HG03342 (cell line): ENCODE measurements at regions not wholly inside any gene's neighbourhood (a gene's known extent, or its start where the extent isn't known, plus 50 kb on each side); places are given as distances from the start of the nearest gene placed in this dataset.
"Not testable (repeated sequence)": the region's sequence is repeated elsewhere in the genome, so short reads cannot be mapped to it uniquely, and the experiment has no call there.

Experiments used
- ATAC-seq: cut with Tn5 transposase; IDR thresholded peaks from one replicate; pipeline ENCODE4 v1.9.1; 2021; ENCODE audit warnings: mild to moderate bottlenecking, moderate library complexity; ENCODE audit not compliant: unreplicated experiment

DNA sequence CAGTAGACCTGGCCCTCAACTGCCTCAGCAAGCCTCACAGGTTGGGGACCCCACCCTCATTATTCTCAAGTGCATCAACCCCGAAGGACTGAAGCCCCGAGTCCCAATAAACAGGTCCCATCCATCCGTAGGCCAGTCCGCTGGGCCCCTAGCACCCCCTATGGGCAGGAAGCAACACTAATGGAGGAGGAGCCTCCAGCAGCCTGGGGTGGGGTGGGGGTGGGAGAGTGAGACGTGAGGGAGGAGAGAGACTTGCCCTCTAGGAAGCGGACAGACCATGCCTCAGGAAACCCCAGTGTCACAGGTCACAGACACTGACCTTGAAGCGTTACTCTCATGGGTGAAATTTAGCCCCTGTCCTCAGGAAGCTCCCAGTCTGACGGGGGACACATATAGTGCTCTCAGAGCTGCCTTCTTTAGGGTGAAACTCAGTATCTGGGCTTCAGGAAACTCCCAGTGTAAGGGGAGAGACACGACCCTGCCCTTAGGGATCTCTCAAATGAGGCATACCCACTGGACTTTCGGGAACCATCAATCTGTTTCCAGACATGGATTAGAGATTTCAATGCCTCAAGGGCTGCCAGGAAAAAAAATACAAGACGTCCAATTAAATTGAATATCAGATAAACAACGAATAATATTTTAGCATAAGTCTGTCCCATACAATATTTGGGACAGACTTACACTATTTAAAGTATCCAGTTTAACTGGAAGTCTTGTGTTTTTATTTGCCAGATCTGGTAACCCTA, 125.8 kb downstream of the MRPL14 start:
- no peak for ATAC-seq

DNA sequence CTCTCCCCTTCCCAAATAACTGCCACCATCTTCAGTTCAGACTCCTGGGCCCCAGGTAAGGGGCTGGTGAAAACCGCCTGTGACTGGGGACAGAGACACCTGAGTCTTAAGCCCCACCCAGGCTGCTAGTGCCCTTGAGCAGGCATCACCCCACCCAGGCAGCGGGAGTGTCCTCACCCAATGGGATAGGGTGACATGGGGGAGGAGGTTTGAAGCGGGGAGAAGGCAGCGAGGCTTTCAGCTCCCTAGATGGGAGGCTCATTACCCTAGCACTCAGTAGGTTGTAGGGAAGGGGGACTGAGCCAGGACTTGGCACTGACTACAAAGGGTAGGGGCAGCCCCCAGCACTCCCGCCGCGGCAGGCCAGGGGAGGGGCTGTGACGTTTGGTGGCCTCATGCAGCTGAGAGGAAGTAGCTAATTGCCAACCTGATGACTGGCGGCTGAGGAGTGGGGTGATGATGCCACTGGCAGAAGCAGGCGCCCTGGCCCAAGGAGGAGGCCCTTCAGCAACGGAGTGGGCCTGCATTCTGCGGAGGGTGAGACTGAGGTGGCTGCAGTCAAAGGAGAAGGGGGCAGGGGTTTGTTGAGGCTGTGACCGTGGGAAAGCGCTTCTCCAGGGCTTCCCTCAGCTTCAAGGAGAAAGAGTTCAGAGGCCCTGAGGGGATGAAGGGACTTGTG, 126.9 kb downstream of the MRPL14 start:
- ATAC-seq: no peak

DNA sequence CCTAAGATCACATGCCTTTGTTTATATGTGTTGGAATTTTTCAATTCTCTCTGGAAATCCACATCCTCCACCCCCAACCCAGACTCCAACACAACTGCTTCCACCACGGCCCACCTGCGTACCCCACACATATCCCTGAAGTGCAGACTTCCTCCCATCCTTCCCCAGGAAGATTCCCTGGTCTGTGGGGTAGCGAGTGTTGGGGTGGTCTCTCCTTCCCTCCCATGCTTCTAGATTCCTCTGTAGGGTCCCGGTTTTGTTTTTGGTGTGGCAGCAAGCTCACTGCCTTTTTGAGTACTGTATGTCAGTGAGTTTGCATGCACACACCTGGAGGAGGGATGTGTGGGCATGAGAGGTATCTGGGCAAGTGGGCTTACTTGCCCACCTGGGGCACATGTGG, 127.6 kb downstream of the MRPL14 start:
- ATAC-seq: no peak

DNA sequence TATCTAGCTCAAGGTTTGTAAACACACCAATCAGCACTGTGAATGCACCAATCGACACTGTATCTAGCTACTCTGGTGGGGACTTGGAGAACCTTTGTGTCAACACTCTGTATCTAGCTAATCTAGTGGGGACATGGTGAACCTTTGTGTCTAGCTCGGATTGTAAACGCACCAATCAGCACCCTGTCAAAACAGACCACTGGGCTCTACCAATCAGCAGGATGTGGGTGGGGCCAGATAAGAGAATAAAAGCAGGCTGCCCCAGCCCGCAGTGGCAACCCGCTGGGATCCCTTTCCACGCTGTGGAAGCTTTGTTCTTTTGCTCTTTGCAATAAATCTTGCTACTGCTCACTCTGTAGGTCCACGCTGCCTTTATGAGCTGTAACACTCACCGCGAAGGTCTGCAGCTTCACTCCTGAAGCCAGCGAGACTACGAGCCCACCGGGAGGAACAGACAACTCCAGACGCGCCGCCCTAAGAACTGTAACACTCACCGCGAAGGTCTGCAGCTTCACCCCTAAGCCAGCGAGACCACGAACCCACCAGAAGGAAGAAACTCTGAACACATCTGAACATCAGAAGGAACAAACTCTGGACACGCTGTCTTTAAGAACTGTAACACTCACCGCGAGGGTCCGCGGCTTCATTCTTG, 128.5 kb downstream of the MRPL14 start:
- ATAC-seq: not testable (repeated sequence)

DNA sequence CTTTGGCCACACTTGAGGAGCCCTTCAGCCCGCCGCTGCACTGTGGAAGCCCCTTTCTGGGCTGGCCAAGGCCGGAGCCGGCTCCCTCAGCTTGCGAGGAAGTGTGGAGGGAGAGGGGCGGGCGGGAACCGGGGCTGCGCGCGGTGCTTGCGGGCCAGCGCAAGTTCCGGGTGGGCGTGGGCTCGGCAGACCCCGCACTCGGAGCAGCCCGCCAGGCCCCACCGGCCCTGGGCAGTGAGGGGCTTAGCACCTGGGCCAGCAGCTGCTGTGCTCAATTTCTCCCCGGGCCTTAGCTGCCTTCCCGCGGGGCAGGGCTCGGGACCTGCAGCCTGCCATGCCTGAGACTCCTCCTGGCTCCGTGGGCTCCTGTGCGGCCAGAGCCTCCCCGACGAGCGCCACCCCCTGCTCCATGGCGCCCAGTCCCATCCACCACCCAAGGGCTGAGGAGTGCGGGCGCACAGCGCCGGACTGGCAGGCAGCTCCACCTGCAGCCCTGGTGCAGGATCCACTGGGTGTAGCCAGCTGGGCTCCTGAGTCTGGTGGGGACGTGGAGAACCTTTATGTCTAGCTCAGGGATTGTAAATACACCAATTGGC, 129.2 kb downstream of the MRPL14 start:
- ATAC-seq: not testable (repeated sequence)

DNA sequence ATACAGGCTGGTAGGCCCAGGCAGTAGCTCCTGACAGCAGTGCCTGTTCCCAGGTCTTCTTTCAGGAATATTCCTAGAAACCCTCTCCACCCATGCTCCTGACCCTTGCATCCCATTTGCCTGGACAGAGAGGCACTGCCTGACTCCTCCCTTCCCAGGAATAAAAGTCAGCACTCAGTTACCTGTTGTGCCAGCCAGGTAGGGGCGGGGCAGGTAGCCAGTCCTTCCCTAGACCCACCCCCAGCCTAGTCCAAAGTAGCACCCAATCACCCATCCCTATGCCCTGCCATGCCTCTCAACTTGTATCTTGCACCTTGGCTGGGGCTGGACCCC, 129.9 kb downstream of the MRPL14 start:
- no peak for ATAC-seq

DNA sequence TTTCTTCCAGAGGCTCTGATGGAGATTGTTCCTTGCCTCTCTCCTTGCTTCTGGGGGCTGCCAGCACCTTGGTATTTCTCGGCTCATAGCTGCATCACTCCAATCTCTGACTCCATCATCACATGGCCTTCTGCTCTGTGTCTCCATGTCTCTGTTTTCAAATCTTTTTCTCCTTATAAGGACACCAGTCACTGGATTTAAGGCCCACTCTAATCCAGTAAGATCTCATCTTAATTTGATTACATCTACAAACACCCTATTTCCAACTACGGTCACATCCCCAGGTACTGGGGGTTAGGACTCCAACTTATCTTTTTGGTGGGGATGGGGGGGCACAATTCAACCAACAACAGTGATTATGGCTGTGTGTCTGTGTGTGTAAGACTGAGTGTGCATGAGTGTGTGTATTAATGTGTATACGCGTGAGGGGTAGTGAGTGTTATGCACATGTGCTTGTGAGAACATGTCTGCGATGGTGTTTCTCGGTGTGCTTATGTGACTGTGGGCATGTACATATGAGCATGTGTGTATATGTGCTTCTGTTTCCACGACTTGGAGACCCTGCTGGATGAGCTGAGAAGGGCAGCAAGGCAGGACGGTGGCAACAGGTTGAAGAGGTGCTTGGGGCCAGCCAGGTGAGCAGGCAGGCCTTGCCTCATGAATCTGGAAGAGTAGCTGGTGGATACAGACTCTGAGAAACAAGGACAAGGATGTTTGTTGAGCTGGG, 130.5 kb downstream of the MRPL14 start:
- ATAC-seq: no peak

DNA sequence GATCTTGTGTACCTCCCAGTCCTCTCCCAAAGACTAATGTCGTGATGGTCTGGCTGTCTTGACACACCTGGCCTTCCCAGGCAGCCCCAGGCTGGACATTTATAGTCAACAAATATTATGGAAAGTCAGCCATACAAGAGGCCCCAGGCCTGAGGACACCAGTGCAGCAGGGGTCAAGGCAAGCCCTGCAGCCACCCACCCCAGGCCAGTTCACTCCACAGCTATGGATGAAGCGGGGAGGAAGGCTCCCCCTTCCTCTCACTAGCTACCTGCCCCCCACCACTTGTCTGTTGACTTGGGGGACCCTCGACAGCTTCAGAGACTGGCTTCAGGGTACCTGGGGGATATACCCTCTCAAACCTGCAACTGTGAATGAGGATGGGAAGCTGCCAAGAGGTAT, 132.1 kb downstream of the MRPL14 start:
- ATAC-seq: no peak

DNA sequence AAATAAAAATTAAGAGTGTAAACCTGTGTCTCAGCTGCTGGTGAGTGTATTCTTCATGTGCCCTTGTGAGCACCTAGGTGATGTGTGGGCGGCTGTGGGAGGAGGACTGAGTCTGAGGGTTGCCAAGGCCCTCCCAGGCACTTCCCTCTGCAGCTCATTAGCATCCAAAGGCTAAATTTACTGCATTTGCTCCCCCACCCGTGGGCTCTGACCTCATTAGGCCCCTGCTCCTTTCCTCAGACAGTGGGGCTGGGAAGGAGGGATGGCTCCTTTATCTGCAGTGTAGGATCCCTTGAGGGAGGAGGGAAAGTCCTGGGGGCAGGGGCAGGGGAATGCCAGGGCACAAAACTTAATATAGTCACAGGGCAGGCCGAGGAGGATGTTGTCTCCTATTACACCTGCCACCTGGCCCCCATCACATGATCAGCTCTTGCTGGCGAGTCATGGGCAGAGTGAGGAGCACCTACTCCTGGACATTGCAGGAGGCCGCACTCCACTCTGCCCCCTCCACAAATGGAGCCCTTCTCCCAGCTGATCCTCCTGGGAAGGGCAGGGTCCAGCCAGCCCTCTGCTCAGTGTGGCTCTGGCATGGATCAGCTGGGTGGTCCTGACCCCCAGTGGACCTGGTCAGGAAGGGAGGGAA, 133.2 kb downstream of the MRPL14 start:
- ATAC-seq: no peak

DNA sequence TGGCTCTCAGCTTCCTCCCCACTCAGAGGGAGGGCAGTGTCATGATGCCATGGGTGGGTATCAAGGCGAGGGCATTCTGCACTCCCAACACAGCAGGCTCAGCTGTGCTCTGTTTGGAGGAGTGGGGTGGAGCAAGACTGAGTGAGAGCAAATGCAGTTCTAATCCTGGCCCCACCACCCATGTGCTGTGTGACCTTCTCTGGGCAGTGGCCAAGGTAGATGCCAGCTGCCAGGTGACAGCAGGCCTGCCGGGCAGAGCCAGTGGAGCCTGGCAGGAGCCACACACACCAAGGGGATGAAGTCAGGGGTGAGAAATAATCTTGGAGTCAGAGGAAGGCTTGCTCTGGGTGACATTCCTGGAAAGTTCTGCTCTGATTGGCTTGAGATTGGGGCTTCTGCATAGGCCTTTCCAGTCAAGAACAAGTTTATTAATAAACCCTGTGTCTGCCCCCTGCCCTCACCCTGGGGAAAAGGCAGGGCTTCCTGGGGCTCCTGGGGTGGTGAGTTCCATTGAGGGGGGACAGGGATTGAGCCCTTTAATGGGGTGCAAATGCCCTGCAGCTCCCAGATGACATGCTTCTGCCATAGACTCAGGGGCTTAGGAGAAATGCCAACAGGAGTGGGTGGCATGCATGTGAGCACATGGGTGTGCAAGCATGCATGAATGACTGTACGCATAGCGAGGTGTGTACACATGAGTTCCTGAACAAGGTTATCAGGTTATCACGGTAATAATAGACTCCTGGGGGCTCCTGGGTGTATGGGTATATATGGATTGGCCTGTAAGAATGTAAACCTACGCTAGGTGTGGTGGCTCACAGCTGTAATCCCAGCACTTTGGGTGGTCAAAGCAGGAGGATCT, 134.2 kb downstream of the MRPL14 start:
- ATAC-seq: no peak

DNA sequence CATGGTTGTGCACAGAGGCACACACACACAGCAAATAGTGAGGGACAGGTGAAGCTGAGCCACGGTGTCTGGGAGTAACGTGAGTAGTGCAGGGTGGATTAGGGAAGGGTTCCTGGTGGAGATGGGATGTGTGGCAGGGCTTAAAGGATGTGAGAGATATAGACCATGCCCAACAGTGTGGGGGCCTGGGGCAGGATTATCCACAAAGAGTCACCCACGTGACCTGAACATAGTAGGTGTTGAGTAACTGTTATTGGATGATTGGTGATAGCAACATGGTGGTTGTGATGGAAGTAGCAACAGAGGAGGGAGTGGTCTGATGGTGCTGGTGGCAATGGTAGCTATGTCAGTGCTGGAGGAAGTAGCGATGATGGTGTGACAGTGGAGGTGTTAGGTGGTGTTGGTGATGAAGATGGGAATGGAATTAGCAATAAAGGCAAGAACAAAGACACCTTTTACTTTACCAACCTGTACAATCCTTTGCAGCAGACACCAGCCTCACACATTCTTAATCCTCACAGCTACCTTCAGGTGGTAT, 135.1 kb downstream of the MRPL14 start:
- ATAC-seq: no peak

DNA sequence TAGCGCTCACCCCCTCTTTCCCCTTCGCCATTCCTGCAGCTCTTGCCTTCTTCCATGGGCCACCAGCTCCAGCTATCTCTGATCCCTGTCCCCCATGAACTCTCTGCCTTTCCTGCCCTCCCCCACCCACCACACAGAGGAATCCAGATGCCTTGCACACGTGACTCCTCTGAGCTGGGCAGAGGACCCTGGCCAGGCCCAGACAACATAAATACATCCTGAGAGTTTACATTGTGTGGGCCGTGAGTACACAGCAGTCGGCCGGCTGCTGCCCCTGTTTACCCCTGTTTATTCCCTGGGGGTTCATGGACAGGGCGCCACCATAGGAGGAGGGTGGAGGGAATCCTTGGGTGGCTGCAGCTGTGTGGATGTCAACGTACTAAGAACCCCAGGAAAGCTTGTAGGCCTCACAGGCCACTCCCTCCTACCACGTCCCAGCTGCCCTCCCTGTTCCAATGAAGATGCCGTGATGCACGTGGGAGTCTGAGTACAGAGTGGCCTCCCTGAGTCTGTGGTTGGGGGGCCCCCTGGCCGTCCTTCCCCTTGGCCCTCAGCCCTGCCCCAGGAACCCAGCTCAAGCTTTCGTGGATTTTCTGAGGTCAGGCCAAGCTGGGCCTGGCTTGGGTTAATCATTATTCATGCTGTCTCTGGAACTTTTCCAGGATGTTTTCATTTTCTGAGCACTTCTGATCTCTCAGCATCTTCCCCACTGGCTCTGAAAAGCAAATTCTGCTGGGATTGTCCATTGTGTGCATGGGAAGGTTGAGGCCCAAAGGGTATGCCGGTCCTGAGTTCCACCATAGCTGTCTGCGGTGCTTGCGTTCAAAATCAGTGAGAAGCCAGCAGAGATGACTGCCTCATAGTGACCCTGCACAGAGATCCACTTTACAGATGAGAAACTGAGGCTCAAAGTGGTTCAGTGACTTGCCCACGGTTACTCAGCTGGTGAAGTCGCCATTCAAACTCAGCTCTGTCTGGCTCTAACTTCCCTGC, 136.3 kb downstream of the MRPL14 start:
- no peak for ATAC-seq

DNA sequence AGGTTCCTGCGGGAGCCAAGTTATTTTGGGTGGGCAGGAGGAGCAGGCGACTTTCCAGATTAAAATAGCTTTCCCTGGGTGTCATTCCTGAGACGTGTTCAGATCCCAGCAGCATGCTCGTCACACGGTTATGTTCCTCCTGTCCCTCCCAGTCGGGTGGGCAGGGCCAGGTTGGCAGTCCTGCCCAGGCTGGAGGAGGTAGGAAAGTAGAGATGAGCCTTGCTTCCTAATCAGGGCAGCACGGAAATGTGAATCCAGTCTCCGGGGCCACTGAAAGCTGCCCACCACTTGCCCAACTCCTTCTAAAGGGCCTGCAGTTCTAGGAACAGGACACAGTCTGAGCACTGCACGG, 137.0 kb downstream of the MRPL14 start:
- no peak for ATAC-seq

DNA sequence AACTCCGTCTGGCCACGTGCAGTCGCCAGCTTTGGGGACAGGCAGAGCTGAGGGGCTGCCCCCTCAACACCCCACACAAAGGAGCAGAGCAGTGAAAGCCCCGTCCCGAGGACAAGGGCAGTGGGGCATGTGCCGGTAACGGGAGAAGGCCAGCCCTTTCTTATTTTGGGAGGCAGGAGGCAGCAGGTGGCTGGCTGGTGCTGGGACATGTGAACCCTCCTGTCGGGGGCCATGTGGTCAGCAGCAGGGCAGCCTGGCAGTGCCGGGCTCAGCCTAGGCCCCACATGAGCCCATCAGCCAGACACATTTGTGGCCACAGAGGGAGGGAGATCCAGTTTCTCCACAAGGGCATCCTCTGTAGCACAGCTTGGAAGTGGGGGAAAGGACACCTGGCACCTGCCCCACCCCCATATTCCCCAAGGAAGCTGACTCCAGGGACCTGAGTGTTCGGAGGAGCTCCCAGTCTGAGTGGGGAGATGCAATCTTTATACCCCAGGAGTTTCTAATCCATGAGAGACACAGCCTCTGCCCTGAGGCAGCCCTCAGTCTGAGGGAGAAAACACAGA, 137.6 kb downstream of the MRPL14 start:
- no peak for ATAC-seq

DNA sequence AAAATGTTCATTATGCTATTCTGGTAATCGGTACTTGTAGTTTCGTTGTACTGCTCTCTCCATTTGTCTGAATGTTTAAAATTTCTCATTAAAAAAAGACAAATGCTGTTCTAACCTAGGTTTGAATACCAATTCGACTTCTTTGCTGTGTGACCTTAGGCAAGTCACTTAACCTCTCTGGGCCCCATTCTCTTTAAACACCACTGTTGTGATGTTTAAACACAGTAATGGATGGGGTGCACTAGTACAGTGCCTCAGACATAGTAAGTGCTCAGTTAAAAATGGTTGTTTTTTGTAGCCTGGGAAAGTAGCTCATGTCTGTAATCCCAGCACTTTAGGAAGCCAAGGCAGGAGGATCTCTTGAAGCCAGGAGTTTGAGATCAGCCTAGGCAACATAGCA, 138.5 kb downstream of the MRPL14 start:
- ATAC-seq: no peak

DNA sequence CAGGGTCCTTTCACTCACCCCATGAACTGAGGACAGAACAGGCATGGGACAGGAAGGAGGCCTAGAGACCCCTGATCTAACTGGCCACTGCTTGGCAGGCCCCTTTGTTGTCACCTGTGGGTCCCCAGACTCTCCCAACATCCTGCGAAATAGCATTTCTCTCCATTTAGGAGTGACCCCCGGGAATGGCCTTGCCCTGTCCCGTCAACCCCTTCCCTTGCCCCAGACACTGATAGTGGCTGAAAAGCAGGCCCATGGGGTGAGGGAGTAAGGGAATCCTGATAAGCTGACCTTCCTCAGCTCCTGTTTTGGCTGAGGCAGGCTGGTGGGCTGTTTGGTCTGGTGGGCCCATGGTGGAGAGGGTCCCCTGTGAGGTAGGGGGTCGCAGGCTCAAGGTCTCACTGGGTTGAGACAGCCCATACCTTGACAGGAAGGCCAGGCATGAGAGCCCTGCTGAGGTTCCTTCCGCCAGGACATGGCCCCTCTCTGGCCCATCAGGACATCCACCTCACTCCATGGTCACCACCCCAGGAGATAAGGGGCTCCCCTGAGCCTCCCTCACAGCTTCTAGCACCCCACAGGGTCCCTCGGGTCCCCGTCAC, 139.3 kb downstream of the MRPL14 start:
- no peak for ATAC-seq

DNA sequence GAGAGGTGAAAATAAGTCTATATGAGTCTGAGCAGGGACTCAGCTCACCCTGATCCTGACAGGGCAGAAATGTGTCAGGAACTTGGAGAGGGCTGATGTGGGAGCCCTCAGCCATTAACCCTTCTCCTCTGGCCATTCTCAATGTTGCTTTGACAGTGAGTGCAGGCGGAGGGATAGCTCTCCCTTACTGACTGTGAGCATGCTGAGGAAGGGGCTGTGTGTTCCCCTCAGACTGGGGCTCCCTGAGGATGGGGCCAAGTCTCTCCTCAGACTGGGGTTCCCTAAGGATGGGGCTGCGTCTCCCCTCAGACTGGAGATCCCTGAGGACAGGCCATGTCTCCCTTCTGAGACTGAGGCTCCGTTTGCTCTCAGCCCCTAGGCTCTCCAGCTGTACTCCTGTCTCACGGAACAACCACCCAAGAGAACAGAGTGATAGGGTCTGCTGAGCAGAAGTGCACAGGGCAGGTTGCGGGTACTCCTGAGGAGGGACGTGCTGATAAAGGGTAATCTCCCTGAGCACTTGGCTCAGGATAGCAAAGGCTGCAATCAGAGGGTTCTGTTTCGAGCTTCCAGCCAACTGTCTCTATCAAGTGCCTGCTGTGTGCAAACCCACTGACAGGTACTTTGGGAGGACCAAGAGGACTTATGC, 141.0 kb downstream of the MRPL14 start:
- no peak for ATAC-seq
